ENCODE measurements at regions not wholly inside any gene's neighbourhood (a gene's known extent, or its start where the extent isn't known, plus 50 kb on each side); places are given as distances from the start of the nearest gene placed in this dataset.

DNA sequence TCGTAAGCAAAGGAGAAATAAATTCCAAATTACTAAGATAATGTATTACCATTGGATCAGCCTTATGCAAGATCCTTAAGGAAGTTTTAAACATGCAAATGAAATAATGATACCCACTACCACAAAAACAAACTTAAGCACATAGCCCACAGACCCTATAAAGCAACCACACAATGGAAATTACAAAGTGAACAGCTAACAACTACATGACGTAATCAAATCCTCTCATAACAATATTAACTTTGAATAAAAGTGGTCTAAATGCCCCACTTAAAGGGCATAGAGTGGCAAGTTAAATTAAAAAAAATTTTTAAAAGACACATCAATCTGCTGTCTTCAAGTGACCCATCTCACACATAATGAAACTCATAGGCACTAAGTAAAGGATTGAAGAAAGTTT lies 397.3 kb upstream of the SEMA3A start:
- DNase-seq = no peak
- H3K79me2 ChIP-seq (ENCODE audit: low read length) = no peaks in the 10 kb centered on the region
- TF ChIP-seq, protein P1, sequence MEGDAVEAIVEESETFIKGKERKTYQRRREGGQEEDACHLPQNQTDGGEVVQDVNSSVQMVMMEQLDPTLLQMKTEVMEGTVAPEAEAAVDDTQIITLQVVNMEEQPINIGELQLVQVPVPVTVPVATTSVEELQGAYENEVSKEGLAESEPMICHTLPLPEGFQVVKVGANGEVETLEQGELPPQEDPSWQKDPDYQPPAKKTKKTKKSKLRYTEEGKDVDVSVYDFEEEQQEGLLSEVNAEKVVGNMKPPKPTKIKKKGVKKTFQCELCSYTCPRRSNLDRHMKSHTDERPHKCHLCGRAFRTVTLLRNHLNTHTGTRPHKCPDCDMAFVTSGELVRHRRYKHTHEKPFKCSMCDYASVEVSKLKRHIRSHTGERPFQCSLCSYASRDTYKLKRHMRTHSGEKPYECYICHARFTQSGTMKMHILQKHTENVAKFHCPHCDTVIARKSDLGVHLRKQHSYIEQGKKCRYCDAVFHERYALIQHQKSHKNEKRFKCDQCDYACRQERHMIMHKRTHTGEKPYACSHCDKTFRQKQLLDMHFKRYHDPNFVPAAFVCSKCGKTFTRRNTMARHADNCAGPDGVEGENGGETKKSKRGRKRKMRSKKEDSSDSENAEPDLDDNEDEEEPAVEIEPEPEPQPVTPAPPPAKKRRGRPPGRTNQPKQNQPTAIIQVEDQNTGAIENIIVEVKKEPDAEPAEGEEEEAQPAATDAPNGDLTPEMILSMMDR (conservative IDR thresholded peaks at IDR 0.05; ENCODE audit: low read depth, low read length) = no peak
- TF ChIP-seq EZH2 (IDR thresholded peaks at IDR 0.05; ENCODE audit: low read length, unreplicated experiment) (no peak), EZH2phosphoT487 (IDR thresholded peaks at IDR 0.05; ENCODE audit: borderline replicate concordance, low read length) (no peak)
- no peaks in the 10 kb centered on the region for H3K9me2 ChIP-seq (replicated peaks; ENCODE audit: low read length)
- H3K4me2 ChIP-seq (ENCODE audit: low read length) = no peak overlapping the region
- intact Hi-C loops (cut with micrococcal nuclease) = no loop called here
- ChIA-PET POLR2A (ENCODE audit: unreplicated experiment) (no interaction called here), CTCF (no interaction called here)
- no peaks in the 10 kb centered on the region for H4K20me1 ChIP-seq (ENCODE audit: low read length)
- no peak overlapping the region for H3K4me3 ChIP-seq (ENCODE audit: low read length)
- no peak for ATAC-seq
- H3K36me3 ChIP-seq (ENCODE audit: low read depth, low read length) = no peaks in the 10 kb centered on the region
- no peak overlapping the region for H3K9ac ChIP-seq (ENCODE audit: low read length)
- no peak overlapping the region for H3K27ac ChIP-seq (ENCODE audit: low read length)
- no peaks in the 10 kb centered on the region for H3K9me3 ChIP-seq (ENCODE audit: low read length)
- BruUV-seq (replicated peaks) = no TSS peak
- H3K4me1 ChIP-seq (ENCODE audit: insufficient read depth, low read length) = no peaks in the 10 kb centered on the region
- no peaks in the 10 kb centered on the region for H3F3A ChIP-seq (ENCODE audit: low read length, unreplicated experiment)
- H2AFZ ChIP-seq (ENCODE audit: low read length) = no peak overlapping the region
- H3K27me3 ChIP-seq (ENCODE audit: low read length) = no peaks in the 10 kb centered on the region

DNA sequence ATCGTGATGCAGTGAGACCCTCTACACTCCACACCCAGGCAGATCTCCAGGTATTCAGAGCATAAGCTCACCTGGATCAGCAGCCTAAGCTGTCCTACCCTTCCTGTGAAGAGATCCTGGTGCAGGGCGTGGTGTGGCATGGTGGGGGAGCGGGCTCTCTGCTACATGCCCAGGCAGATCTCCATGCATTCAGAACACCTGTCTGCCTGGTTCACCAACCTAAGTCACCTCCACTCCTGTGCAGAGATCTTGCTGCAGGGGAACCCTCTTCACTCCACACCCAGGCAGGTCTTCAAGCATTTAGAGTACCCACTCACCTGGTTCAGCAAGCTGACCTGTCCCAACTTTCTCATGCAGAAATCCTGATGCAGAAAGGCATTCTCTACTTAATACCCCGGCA lies 394.4 kb upstream of the SEMA3A start:
- TF ChIP-seq EZH2phosphoT487 (IDR thresholded peaks at IDR 0.05; ENCODE audit: borderline replicate concordance, low read length) (no peak), EZH2 (IDR thresholded peaks at IDR 0.05; ENCODE audit: low read length, unreplicated experiment) (no peak)
- TF ChIP-seq, protein P1 (conservative IDR thresholded peaks at IDR 0.05; ENCODE audit: low read depth, low read length) = no peak
- no peak for ATAC-seq
- Histone ChIP-seq H3K79me2 (ENCODE audit: low read length) (no peaks in the 10 kb centered on the region), H3K4me3 (ENCODE audit: low read length) (no peak overlapping the region), H3K36me3 (ENCODE audit: low read depth, low read length) (no peaks in the 10 kb centered on the region), H4K20me1 (ENCODE audit: low read length) (no peaks in the 10 kb centered on the region), H3F3A (ENCODE audit: low read length, unreplicated experiment) (no peaks in the 10 kb centered on the region), H3K9me3 (ENCODE audit: low read length) (no peaks in the 10 kb centered on the region), H3K9me2 (replicated peaks; ENCODE audit: low read length) (no peaks in the 10 kb centered on the region), H3K4me2 (ENCODE audit: low read length) (no peak overlapping the region), H3K9ac (ENCODE audit: low read length) (no peak overlapping the region), H3K27me3 (ENCODE audit: low read length) (no peaks in the 10 kb centered on the region), H3K27ac (ENCODE audit: low read length) (no peak overlapping the region), H2AFZ (ENCODE audit: low read length) (no peak overlapping the region), H3K4me1 (ENCODE audit: insufficient read depth, low read length) (no peaks in the 10 kb centered on the region)
- DNase-seq = no peak
- ChIA-PET CTCF (no interaction called here), POLR2A (ENCODE audit: unreplicated experiment) (no interaction called here)
- intact Hi-C loops (cut with micrococcal nuclease) = no loop called here
- no TSS peak for BruUV-seq (replicated peaks)

DNA sequence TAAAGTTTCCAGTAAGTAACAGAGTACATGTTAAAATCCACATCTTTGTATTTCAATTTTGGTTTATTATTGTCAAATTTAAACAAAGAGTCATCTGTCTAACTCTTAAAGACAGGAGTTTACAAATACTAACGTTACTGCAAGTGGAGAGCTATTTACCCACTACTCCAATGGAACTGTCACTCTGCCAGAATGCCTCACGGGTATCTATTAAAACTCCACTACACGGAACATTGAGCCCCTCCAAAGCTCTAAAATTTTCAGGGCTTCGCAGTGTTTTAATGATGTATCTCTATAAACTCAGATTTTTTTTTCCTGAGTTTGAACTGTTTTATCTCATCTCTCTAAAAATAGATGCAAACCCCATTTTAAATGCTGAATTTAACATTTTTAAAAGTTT lies 388.7 kb upstream of the SEMA3A start:
- Histone ChIP-seq H3K4me1 (ENCODE audit: insufficient read depth, low read length) (no peaks in the 10 kb centered on the region), H3K27me3 (ENCODE audit: low read length) (no peaks in the 10 kb centered on the region), H3K79me2 (ENCODE audit: low read length) (no peaks in the 10 kb centered on the region), H4K20me1 (ENCODE audit: low read length) (no peaks in the 10 kb centered on the region), H3F3A (ENCODE audit: low read length, unreplicated experiment) (no peaks in the 10 kb centered on the region), H3K9me2 (replicated peaks; ENCODE audit: low read length) (no peaks in the 10 kb centered on the region), H3K36me3 (ENCODE audit: low read depth, low read length) (no peaks in the 10 kb centered on the region), H2AFZ (ENCODE audit: low read length) (no peak overlapping the region), H3K4me2 (ENCODE audit: low read length) (no peak overlapping the region), H3K27ac (ENCODE audit: low read length) (no peak overlapping the region), H3K9ac (ENCODE audit: low read length) (no peak overlapping the region), H3K9me3 (ENCODE audit: low read length) (no peaks in the 10 kb centered on the region), H3K4me3 (ENCODE audit: low read length) (no peak overlapping the region)
- intact Hi-C loops (cut with micrococcal nuclease) = no loop called here
- ATAC-seq (no peak), DNase-seq (no peak)
- ChIA-PET POLR2A (ENCODE audit: unreplicated experiment) (no interaction called here), CTCF (no interaction called here)
- TF ChIP-seq EZH2phosphoT487 (IDR thresholded peaks at IDR 0.05; ENCODE audit: borderline replicate concordance, low read length) (no peak), EZH2 (IDR thresholded peaks at IDR 0.05; ENCODE audit: low read length, unreplicated experiment) (no peak)
- TF ChIP-seq, protein P1 (conservative IDR thresholded peaks at IDR 0.05; ENCODE audit: low read depth, low read length) = no peak
- BruUV-seq (replicated peaks) = no TSS peak

All from PC-3 (cell line).